Upper lobe of left lung (tissue), 4 donors: ENCODE measurements at regions not wholly inside any gene's neighbourhood (a gene's known extent, or its start where the extent isn't known, plus 50 kb on each side); places are given as distances from the start of the nearest gene placed in this dataset.

Source experiments
- CTCF ChIP-seq, 6 experiments: fragments of 450-650 bp in 4 of 6; fragments of 200-600 bp in 2 of 6; sonication (generic) in 2 of 6; IDR thresholded peaks; one replicate each; pipeline ENCODE4 v1.5.1; 2016 to 2019; ENCODE audit warnings: antibody characterized with exemption in 6 of 6
- POLR2A ChIP-seq, 4 donors: fragments of 450-650 bp; IDR thresholded peaks; one replicate each; pipeline ENCODE4 v1.5.1; 2016 to 2017; ENCODE audit warnings: antibody characterized with exemption in 4 of 4, mild to moderate bottlenecking in 2 of 4
- POLR2AphosphoS5 ChIP-seq, 2 donors: sonication (generic); formaldehyde crosslinking; IDR thresholded peaks; one replicate each; pipeline ENCODE4 v1.5.1; 2017; ENCODE audit warnings: antibody characterized with exemption in 2 of 2

- TF ChIP-seq POLR2AphosphoS5 (IDR thresholded peaks at IDR 0.05) = no peak
- no peak for TF ChIP-seq CTCF (IDR thresholded peaks at IDR 0.05)
- no peak for TF ChIP-seq POLR2A (IDR thresholded peaks at IDR 0.05)
These were observed 102.2 kb downstream of the TRIM29 start for GRCh38 chr11:120035756-120036155.
